CD14-positive monocyte (primary cell): ENCODE measurements at regions not wholly inside any gene's neighbourhood (a gene's known extent, or its start where the extent isn't known, plus 50 kb on each side); places are given as distances from the start of the nearest gene placed in this dataset.

ENCODE experiments used
- DNase-seq, 3 donors: peaks; one replicate each; pipeline ENCODE4 v3.0.0-alpha.2; 2011 to 2022
- H2AFZ ChIP-seq: 2 replicates; pipeline ENCODE4 v1.6.0; 2012; ENCODE audit warnings: mild to moderate bottlenecking, low read depth, low read length, inconsistent platforms; ENCODE audit not compliant: insufficient read depth, poor library complexity, severe bottlenecking
- H3K27ac ChIP-seq, 2 donors: 1 replicate in 1 of 2; 2 replicates in 1 of 2; pipeline ENCODE4 v1.5.1; 2012 to 2013; ENCODE audit warnings: low read length in 2 of 2, control low read depth in 1 of 2, inconsistent platforms in 1 of 2, low read depth in 1 of 2, mild to moderate bottlenecking in 1 of 2
- H3K27me3 ChIP-seq, 2 donors: one replicate each; pipeline versions ENCODE4 v1.6.0 to v1.6.1; 2011 to 2013; ENCODE audit warnings: low read length in 2 of 2; ENCODE audit not compliant: control insufficient read depth in 2 of 2, insufficient read depth in 2 of 2
- H3K36me3 ChIP-seq, 2 donors: replicated peaks in 1 of 2; 1 replicate in 1 of 2; 2 replicates in 1 of 2; pipeline versions ENCODE4 v1.5.1 to v1.6.1; 2012 to 2013; ENCODE audit warnings: low read length in 2 of 2, control low read depth in 1 of 2, inconsistent platforms in 1 of 2, mild to moderate bottlenecking in 1 of 2; ENCODE audit not compliant: insufficient read depth in 2 of 2, control insufficient read depth in 1 of 2
- H3K4me1 ChIP-seq, 2 donors: 1 replicate in 1 of 2; 2 replicates in 1 of 2; pipeline versions ENCODE4 v1.5.1 to v1.6.1; 2012 to 2013; ENCODE audit warnings: low read length in 2 of 2, control low read depth in 1 of 2, inconsistent platforms in 1 of 2, mild to moderate bottlenecking in 1 of 2, moderate library complexity in 1 of 2; ENCODE audit not compliant: insufficient read depth in 2 of 2, control insufficient read depth in 1 of 2
- H3K4me2 ChIP-seq: replicated peaks from 2 replicates; pipeline ENCODE3; 2012; ENCODE audit warnings: low read length, moderate library complexity, mild to moderate bottlenecking; ENCODE audit not compliant: poor library complexity, severe bottlenecking; ENCODE audit errors: extremely low read depth
- H3K4me3 ChIP-seq, 3 experiments: fragments of 200-600 bp in 1 of 3; sonication (generic) in 1 of 3; replicated peaks in 1 of 3; 1 replicate in 2 of 3; 2 replicates in 1 of 3; pipeline ENCODE4 v1.5.1; 2011 to 2013; ENCODE audit warnings: low read length in 3 of 3, mild to moderate bottlenecking in 3 of 3, control low read depth in 2 of 3, low read depth in 2 of 3, inconsistent platforms in 1 of 3, moderate library complexity in 1 of 3
- H3K79me2 ChIP-seq: 2 replicates; pipeline ENCODE4 v1.6.0; 2012; ENCODE audit warnings: mild to moderate bottlenecking, control low read depth, inconsistent platforms, low read length, moderate library complexity; ENCODE audit not compliant: insufficient read depth
- H3K9ac ChIP-seq: 2 replicates; pipeline ENCODE4 v1.6.0; 2017; ENCODE audit warnings: low read length, mild to moderate bottlenecking; ENCODE audit not compliant: insufficient read depth, poor library complexity, severe bottlenecking
- H3K9me3 ChIP-seq, 2 donors: replicated peaks in 1 of 2; 1 replicate in 1 of 2; 2 replicates in 1 of 2; pipeline versions ENCODE4 v1.5.1 to v1.6.1; 2012 to 2013; ENCODE audit warnings: low read length in 2 of 2, control low read depth in 1 of 2; ENCODE audit not compliant: control insufficient read depth in 1 of 2, insufficient read depth in 1 of 2
- H4K20me1 ChIP-seq: 2 replicates; pipeline ENCODE4 v1.6.0; 2012; ENCODE audit warnings: mild to moderate bottlenecking, low read length, control low read depth, moderate library complexity; ENCODE audit not compliant: insufficient read depth
- H3K27ac Mint-ChIP-seq, 7 donors: one replicate each; pipeline ENCODE4 v1.8.0; 2020; ENCODE audit warnings: mild to moderate bottlenecking in 7 of 7, mixed read lengths in 7 of 7, moderate library complexity in 6 of 7, inconsistent platforms in 2 of 7
- H3K27me3 Mint-ChIP-seq, 3 donors: one replicate each; pipeline ENCODE4 v1.8.0; 2021 to 2022; ENCODE audit warnings: low read depth in 3 of 3, mild to moderate bottlenecking in 3 of 3, mixed read lengths in 3 of 3, moderate library complexity in 3 of 3, inconsistent platforms in 1 of 3
- H3K36me3 Mint-ChIP-seq, 2 donors: one replicate each; pipeline ENCODE4 v1.8.0; 2020; ENCODE audit warnings: mixed read lengths in 2 of 2, inconsistent platforms in 1 of 2, mild to moderate bottlenecking in 1 of 2
- H3K4me1 Mint-ChIP-seq: one replicate; pipeline ENCODE4 v1.8.0; 2020; ENCODE audit warnings: mild to moderate bottlenecking, mixed read lengths
- H3K4me3 Mint-ChIP-seq, 2 donors: one replicate each; pipeline ENCODE4 v1.8.0; 2020; ENCODE audit warnings: mild to moderate bottlenecking in 2 of 2, mixed read lengths in 2 of 2, moderate library complexity in 1 of 2
- H3K9me3 Mint-ChIP-seq, 7 donors: one replicate each; pipeline ENCODE4 v1.8.0; 2020 to 2022; ENCODE audit warnings: mixed read lengths in 7 of 7, mild to moderate bottlenecking in 6 of 7, moderate library complexity in 6 of 7, inconsistent platforms in 2 of 7
- CTCF ChIP-seq: fragments of 200-600 bp; IDR thresholded peaks from one replicate; pipeline ENCODE4 v1.8.0; 2022; ENCODE audit warnings: antibody characterized with exemption, mild to moderate bottlenecking
- WGBS: methylation state at CpG from one replicate; pipeline ENCODE4 v1.1.5; 2013; ENCODE audit warnings: missing lambda C conversion rate; ENCODE audit not compliant: insufficient coverage; 5-methylcytosine and 5-hydroxymethylcytosine counted together
- intact Hi-C, 2 donors: fragments of 100-400 bp; cut with micrococcal nuclease; formaldehyde crosslinking; loops; one replicate each; pipeline versions ENCODE4 v1.15.0 to v1.15.1; 2023

- H4K20me1 ChIP-seq, result no peaks in the 10 kb centered on the region
- H3K4me1 Mint-ChIP-seq, result no peaks in the 10 kb centered on the region
- 86% methylated on average over 5 of the region's 5 CpGs for WGBS
- H3K4me2 ChIP-seq, result no peak overlapping the region
- intact Hi-C loops, result no loop called here
- no peaks in the 10 kb centered on the region for H3K27me3 ChIP-seq
- H3K4me1 ChIP-seq, result no peaks in the 10 kb centered on the region
- no peak overlapping the region for H3K27ac ChIP-seq
- no peaks in the 10 kb centered on the region for H3K36me3 ChIP-seq
- H3K9me3 ChIP-seq, result peaks cover 14 to 19% of the 10 kb centered on the region in 2 donors
- H3K4me3 Mint-ChIP-seq, result no peak overlapping the region
- H2AFZ ChIP-seq, result no peak overlapping the region
- H3K27ac Mint-ChIP-seq, result no peak overlapping the region
- no peaks in the 10 kb centered on the region for H3K36me3 Mint-ChIP-seq
- H3K4me3 ChIP-seq, result no peak overlapping the region
- H3K27me3 Mint-ChIP-seq, result peaks cover 0 to 1% (median 0%) of the 10 kb centered on the region in 3 donors
- H3K9me3 Mint-ChIP-seq, result peaks cover 2 to 16% (median 9%) of the 10 kb centered on the region in 7 donors
- H3K9ac ChIP-seq, result no peak overlapping the region
- TF ChIP-seq CTCF, result no peak
- DNase-seq, result no peak
- H3K79me2 ChIP-seq, result no peaks in the 10 kb centered on the region
Measured at GRCh38 chr14:28001002-28001401, 765.6 kb upstream of the FOXG1 start.

- Histone ChIP-seq H3K4me2 (no peak overlapping the region), H2AFZ (no peak overlapping the region), H4K20me1 (no peaks in the 10 kb centered on the region), H3K9ac (no peak overlapping the region), H3K27me3 (no peaks in the 10 kb centered on the region), H3K4me3 (no peak overlapping the region), H3K4me1 (no peaks in the 10 kb centered on the region), H3K36me3 (no peaks in the 10 kb centered on the region), H3K27ac (no peak overlapping the region), H3K79me2 (no peaks in the 10 kb centered on the region), H3K9me3 (peaks cover 0 to 9% of the 10 kb centered on the region in 2 donors)
- H3K4me3 Mint-ChIP-seq, result no peak overlapping the region
- peaks cover 0 to 2% (median 0%) of the 10 kb centered on the region in 3 donors for H3K27me3 Mint-ChIP-seq
- no peak overlapping the region for H3K27ac Mint-ChIP-seq
- peaks cover 0 to 7% (median 4%) of the 10 kb centered on the region in 7 donors for H3K9me3 Mint-ChIP-seq
- WGBS, result 75% methylated on average over 2 of the region's 6 CpGs
- intact Hi-C loops, result no loop called here
- H3K36me3 Mint-ChIP-seq, result no peaks in the 10 kb centered on the region
- DNase-seq, result no peak
- H3K4me1 Mint-ChIP-seq, result no peaks in the 10 kb centered on the region
- no peak for TF ChIP-seq CTCF
Measured at GRCh38 chr14:28012629-28013415, 753.8 kb upstream of the FOXG1 start.
